Vagina (tissue), 2 donors: ENCODE measurements at regions not wholly inside any gene's neighbourhood (a gene's known extent, or its start where the extent isn't known, plus 50 kb on each side); places are given as distances from the start of the nearest gene placed in this dataset.

Experiments used
- CTCF ChIP-seq, 3 experiments: fragments of 450-650 bp in 2 of 3; fragments of 200-600 bp in 1 of 3; sonication (generic) in 1 of 3; IDR thresholded peaks; one replicate each; pipeline ENCODE4 v1.5.1; 2017 to 2019; ENCODE audit warnings: antibody characterized with exemption in 3 of 3, mild to moderate bottlenecking in 2 of 3, moderate library complexity in 2 of 3
- POLR2A ChIP-seq, 2 donors: fragments of 450-650 bp; IDR thresholded peaks; one replicate each; pipeline ENCODE4 v1.6.1; 2017; ENCODE audit warnings: antibody characterized with exemption in 2 of 2, mild to moderate bottlenecking in 2 of 2, moderate library complexity in 2 of 2
- POLR2AphosphoS5 ChIP-seq, 2 donors: sonication (generic); formaldehyde crosslinking; IDR thresholded peaks; one replicate each; pipeline ENCODE4 v1.9.0; 2017; ENCODE audit warnings: antibody characterized with exemption in 2 of 2, mild to moderate bottlenecking in 2 of 2, low read depth in 1 of 2; ENCODE audit not compliant: insufficient read depth in 1 of 2

GRCh38 chr4:44086753-44087152 lies 361.9 kb downstream of the KCTD8 start:
- TF ChIP-seq POLR2A (IDR thresholded peaks at IDR 0.05) (no peak), CTCF (IDR thresholded peaks at IDR 0.05) (no peak), POLR2AphosphoS5 (IDR thresholded peaks at IDR 0.05; ENCODE audit: insufficient read depth in 1 of 2, low read depth in 1 of 2) (no peak)
